Hepatocyte (in vitro differentiated cells): ENCODE measurements at regions not wholly inside any gene's neighbourhood (a gene's known extent, or its start where the extent isn't known, plus 50 kb on each side); places are given as distances from the start of the nearest gene placed in this dataset.

Source experiments
- CTCF ChIP-seq: fragments of 200-600 bp; sonication (generic); IDR thresholded peaks from 2 replicates; pipeline ENCODE4 v1.5.1; 2016; ENCODE audit warnings: antibody characterized with exemption, mild to moderate bottlenecking; ENCODE audit not compliant: poor library complexity
- EZH2phosphoT487 ChIP-seq: fragments of 200-600 bp; sonication (generic); IDR thresholded peaks from one replicate; pipeline ENCODE4 v1.6.1; 2018; ENCODE audit warnings: antibody characterized with exemption, mild to moderate bottlenecking, low read depth, moderate library complexity; ENCODE audit not compliant: unreplicated experiment, severe bottlenecking

DNA sequence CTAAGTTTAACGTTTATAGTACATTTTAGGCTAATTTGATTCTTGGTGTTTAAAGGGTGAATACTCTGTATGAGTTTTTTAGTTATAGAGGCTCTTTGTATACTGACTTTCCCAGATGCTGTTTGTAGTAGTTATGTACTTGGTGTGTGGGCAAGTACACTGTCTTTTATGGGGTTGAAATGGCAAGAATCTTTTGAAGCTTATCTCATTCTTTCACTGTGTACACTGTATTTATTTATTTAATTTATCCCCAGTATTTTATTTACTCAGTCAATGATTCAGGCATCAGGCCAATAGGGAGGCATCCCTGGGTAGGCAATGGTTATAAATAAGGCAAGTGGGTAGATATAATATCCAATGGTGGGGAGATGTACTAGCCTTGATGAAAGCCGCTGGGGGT is 277.0 kb upstream of the PTCHD4 start:
- no peak for TF ChIP-seq CTCF
- TF ChIP-seq EZH2phosphoT487: no peak
